ENCODE measurements at regions not wholly inside any gene's neighbourhood (a gene's known extent, or its start where the extent isn't known, plus 50 kb on each side); places are given as distances from the start of the nearest gene placed in this dataset.

GRCh38 chrX:39992300-39992699 lies 105.5 kb downstream of the BCOR start:
- Histone ChIP-seq H3K36me3 (ENCODE audit: control insufficient read depth in 2 of 2, extremely low read depth in 1 of 2, insufficient read depth in 2 of 2, low read length in 2 of 2) (no peaks in the 10 kb centered on the region), H4K20me1 (ENCODE audit: control insufficient read depth, extremely low read depth, insufficient read depth, low read length) (no peaks in the 10 kb centered on the region), H3K9me1 (ENCODE audit: control insufficient read depth, extremely low read depth, insufficient read depth, low read length) (no peaks in the 10 kb centered on the region), H3K4me2 (ENCODE audit: control insufficient read depth, extremely low read depth, insufficient read depth, low read depth, low read length) (no peak overlapping the region), H2AFZ (ENCODE audit: control insufficient read depth, low read length) (no peak overlapping the region), H3K27ac (ENCODE audit: control insufficient read depth, insufficient read depth, low read length) (no peak overlapping the region), H3K9me3 (ENCODE audit: control insufficient read depth, low read depth, low read length) (no peaks in the 10 kb centered on the region), H3K79me2 (ENCODE audit: control insufficient read depth, insufficient read depth, low read length) (no peaks in the 10 kb centered on the region), H3K27me3 (ENCODE audit: control insufficient read depth, extremely low read depth, insufficient read depth, low read length) (no peaks in the 10 kb centered on the region), H3K4me3 (ENCODE audit: control insufficient read depth in 2 of 3, extremely low read depth in 1 of 3, insufficient read depth in 2 of 3, low read depth in 1 of 3, low read length in 3 of 3) (no peak overlapping the region), H3K9ac (ENCODE audit: control insufficient read depth, extremely low read depth, insufficient read depth, low read length) (no peak overlapping the region), H3K4me1 (ENCODE audit: control insufficient read depth, extremely low read depth, insufficient read depth, low read length) (no peaks in the 10 kb centered on the region)
- dilution Hi-C loops (cut with MboI; ENCODE audit: extremely low pct_ligation_motif_present, low sequenced_read_pairs): no loop called here
- DNase-seq (ENCODE audit: low read depth, low spot score) (no peak), FAIRE-seq (no peak)
- TF ChIP-seq EZH2 (IDR thresholded peaks at IDR 0.05; ENCODE audit: low read length) (no peak), CTCF (optimal IDR thresholded peaks at IDR 0.05 in 1 of 3, IDR thresholded peaks at IDR 0.05 in 1 of 3, conservative IDR thresholded peaks at IDR 0.05 in 1 of 3; ENCODE audit: extremely low read depth in 1 of 3, insufficient read depth in 2 of 3, low read length in 3 of 3) (no peak)

- Histone ChIP-seq H4K20me1 (ENCODE audit: control insufficient read depth, extremely low read depth, insufficient read depth, low read length) (no peaks in the 10 kb centered on the region), H2AFZ (ENCODE audit: control insufficient read depth, low read length) (no peak overlapping the region), H3K9ac (ENCODE audit: control insufficient read depth, extremely low read depth, insufficient read depth, low read length) (no peak overlapping the region), H3K4me3 (ENCODE audit: control insufficient read depth in 2 of 3, extremely low read depth in 1 of 3, insufficient read depth in 2 of 3, low read depth in 1 of 3, low read length in 3 of 3) (no peak overlapping the region), H3K9me1 (ENCODE audit: control insufficient read depth, extremely low read depth, insufficient read depth, low read length) (no peaks in the 10 kb centered on the region), H3K36me3 (ENCODE audit: control insufficient read depth in 2 of 2, extremely low read depth in 1 of 2, insufficient read depth in 2 of 2, low read length in 2 of 2) (no peaks in the 10 kb centered on the region), H3K4me1 (ENCODE audit: control insufficient read depth, extremely low read depth, insufficient read depth, low read length) (peaks cover 8% of the 10 kb centered on the region), H3K4me2 (ENCODE audit: control insufficient read depth, extremely low read depth, insufficient read depth, low read depth, low read length) (no peak overlapping the region), H3K27ac (ENCODE audit: control insufficient read depth, insufficient read depth, low read length) (no peak overlapping the region), H3K9me3 (ENCODE audit: control insufficient read depth, low read depth, low read length) (no peaks in the 10 kb centered on the region), H3K79me2 (ENCODE audit: control insufficient read depth, insufficient read depth, low read length) (no peaks in the 10 kb centered on the region), H3K27me3 (ENCODE audit: control insufficient read depth, extremely low read depth, insufficient read depth, low read length) (no peaks in the 10 kb centered on the region)
- TF ChIP-seq EZH2 (IDR thresholded peaks at IDR 0.05; ENCODE audit: low read length) (no peak), CTCF (optimal IDR thresholded peaks at IDR 0.05 in 1 of 3, IDR thresholded peaks at IDR 0.05 in 1 of 3, conservative IDR thresholded peaks at IDR 0.05 in 1 of 3; ENCODE audit: extremely low read depth in 1 of 3, insufficient read depth in 2 of 3, low read length in 3 of 3) (no peak)
- no peak for DNase-seq (ENCODE audit: low read depth, low spot score)
- dilution Hi-C loops (cut with MboI; ENCODE audit: extremely low pct_ligation_motif_present, low sequenced_read_pairs): no loop called here
- FAIRE-seq: no peak
These were observed 102.3 kb downstream of the BCOR start for GRCh38 chrX:39995457-39995856.

Measured in keratinocyte (primary cell).